Upper lobe of left lung (tissue), 6 donors: ENCODE measurements at regions not wholly inside any gene's neighbourhood (a gene's known extent, or its start where the extent isn't known, plus 50 kb on each side); places are given as distances from the start of the nearest gene placed in this dataset.

Experiments
- ATAC-seq, 2 donors: fragments of 200-7000 bp; cut with Tn5 transposase; one replicate each; pipeline ENCODE4 v1.9.1; 2022; ENCODE audit warnings: mild to moderate bottlenecking in 2 of 2, moderate library complexity in 2 of 2; ENCODE audit not compliant: low FRiP score in 2 of 2
- DNase-seq, 2 donors: peaks; one replicate each; pipeline ENCODE4 v3.0.0-alpha.2; 2019 to 2020
- H3K27ac ChIP-seq, 4 donors: fragments of 200-600 bp; sonication (generic); one replicate each; pipeline ENCODE4 v1.5.1; 2016 to 2019
- H3K27me3 ChIP-seq, 4 donors: fragments of 200-600 bp; sonication (generic); one replicate each; pipeline ENCODE4 v1.5.1; 2017 to 2019
- H3K36me3 ChIP-seq, 4 donors: fragments of 200-600 bp; sonication (generic); one replicate each; pipeline ENCODE4 v1.5.1; 2016 to 2019
- H3K4me1 ChIP-seq, 4 donors: fragments of 200-600 bp; sonication (generic); one replicate each; pipeline ENCODE4 v1.5.1; 2018 to 2019
- H3K4me3 ChIP-seq, 4 donors: fragments of 200-600 bp; sonication (generic); one replicate each; pipeline ENCODE4 v1.5.1; 2017 to 2019; ENCODE audit warnings: mild to moderate bottlenecking in 2 of 4, moderate library complexity in 1 of 4
- H3K9me3 ChIP-seq, 4 donors: fragments of 200-600 bp; sonication (generic); one replicate each; pipeline ENCODE4 v1.5.1; 2018 to 2019
- EP300 ChIP-seq, 4 donors: sonication (generic); formaldehyde crosslinking; IDR thresholded peaks; one replicate each; pipeline ENCODE4 v1.5.1; 2017; ENCODE audit warnings: antibody characterized with exemption in 4 of 4, control low read depth in 2 of 4
- POLR2A ChIP-seq, 4 donors: fragments of 450-650 bp; IDR thresholded peaks; one replicate each; pipeline ENCODE4 v1.5.1; 2016 to 2017; ENCODE audit warnings: antibody characterized with exemption in 4 of 4, mild to moderate bottlenecking in 2 of 4
- POLR2AphosphoS5 ChIP-seq, 2 donors: sonication (generic); formaldehyde crosslinking; IDR thresholded peaks; one replicate each; pipeline ENCODE4 v1.5.1; 2017; ENCODE audit warnings: antibody characterized with exemption in 2 of 2
- WGBS, 2 donors: methylation state at CpG; one replicate each; pipeline ENCODE4 v1.1.5; 2017 to 2018; 5-methylcytosine and 5-hydroxymethylcytosine counted together
- TF ChIP-seq, protein P1 (sequence below), 6 experiments: fragments of 450-650 bp in 4 of 6; fragments of 200-600 bp in 2 of 6; sonication (generic) in 2 of 6; IDR thresholded peaks; one replicate each; pipeline ENCODE4 v1.5.1; 2016 to 2019; ENCODE audit warnings: antibody characterized with exemption in 6 of 6
- donor health status: DM: no; HTN: no; CAD: no; lungs with moderate emphysema.
- donor health status: DM: no; HTN: yes; CAD: no; lungs with severe emphysema.

DNA sequence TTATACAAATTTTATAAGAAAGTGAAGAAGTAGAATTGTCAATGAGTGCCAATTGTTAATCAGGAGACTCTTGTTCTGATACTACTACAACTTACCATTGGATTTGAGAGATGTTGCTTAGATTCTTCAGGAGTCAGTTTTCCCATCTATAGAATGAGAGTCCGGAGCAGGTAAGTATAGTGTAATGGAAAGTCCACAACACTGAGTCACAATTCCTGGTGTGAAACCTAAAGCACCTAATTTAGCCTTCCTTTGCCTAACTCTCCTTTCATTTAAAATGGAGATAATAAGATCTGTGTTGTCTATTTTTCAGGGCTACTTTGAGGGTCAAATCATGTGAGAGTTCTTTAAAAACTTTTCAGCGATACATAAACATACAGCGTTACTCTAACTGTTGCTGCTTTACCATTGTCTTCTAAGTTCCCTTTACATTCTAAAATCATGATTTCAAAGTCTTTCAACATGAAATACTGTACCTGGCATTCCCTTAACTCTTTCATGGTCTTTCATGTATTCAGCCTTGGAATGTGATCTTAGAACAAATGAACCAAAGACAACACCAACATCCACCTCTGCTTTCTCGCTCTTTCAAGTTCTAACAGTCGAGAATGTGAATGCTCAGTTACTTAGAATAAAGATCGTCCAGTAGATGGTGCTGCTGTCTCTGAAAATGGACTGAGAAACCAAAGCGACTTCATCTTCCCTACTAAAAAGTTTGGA lies 90.9 kb downstream of the SLC30A10 start:
- Histone ChIP-seq H3K27me3 (no peaks in the 10 kb centered on the region), H3K4me1 (no peaks in the 10 kb centered on the region), H3K9me3 (no peaks in the 10 kb centered on the region), H3K4me3 (no peak overlapping the region), H3K36me3 (no peaks in the 10 kb centered on the region), H3K27ac (no peak overlapping the region)
- DNase-seq: no peak
- ATAC-seq: peak in 1 of 2 donors; percentile 49
- 36 to 44% methylated on average over 7 of the region's 7 CpGs for WGBS, 2 donors
- TF ChIP-seq POLR2AphosphoS5 (IDR thresholded peaks at IDR 0.05): no peak
- TF ChIP-seq, protein P1, sequence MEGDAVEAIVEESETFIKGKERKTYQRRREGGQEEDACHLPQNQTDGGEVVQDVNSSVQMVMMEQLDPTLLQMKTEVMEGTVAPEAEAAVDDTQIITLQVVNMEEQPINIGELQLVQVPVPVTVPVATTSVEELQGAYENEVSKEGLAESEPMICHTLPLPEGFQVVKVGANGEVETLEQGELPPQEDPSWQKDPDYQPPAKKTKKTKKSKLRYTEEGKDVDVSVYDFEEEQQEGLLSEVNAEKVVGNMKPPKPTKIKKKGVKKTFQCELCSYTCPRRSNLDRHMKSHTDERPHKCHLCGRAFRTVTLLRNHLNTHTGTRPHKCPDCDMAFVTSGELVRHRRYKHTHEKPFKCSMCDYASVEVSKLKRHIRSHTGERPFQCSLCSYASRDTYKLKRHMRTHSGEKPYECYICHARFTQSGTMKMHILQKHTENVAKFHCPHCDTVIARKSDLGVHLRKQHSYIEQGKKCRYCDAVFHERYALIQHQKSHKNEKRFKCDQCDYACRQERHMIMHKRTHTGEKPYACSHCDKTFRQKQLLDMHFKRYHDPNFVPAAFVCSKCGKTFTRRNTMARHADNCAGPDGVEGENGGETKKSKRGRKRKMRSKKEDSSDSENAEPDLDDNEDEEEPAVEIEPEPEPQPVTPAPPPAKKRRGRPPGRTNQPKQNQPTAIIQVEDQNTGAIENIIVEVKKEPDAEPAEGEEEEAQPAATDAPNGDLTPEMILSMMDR (IDR thresholded peaks at IDR 0.05): peak in 4 of 6 experiments; percentile 7 to 26 (median 12)

- ATAC-seq: no peak
- Histone ChIP-seq H3K36me3 (no peaks in the 10 kb centered on the region), H3K27me3 (no peaks in the 10 kb centered on the region), H3K4me1 (no peaks in the 10 kb centered on the region), H3K9me3 (no peaks in the 10 kb centered on the region), H3K27ac (no peak overlapping the region), H3K4me3 (no peak overlapping the region)
- TF ChIP-seq POLR2AphosphoS5 (IDR thresholded peaks at IDR 0.05): no peak
- TF ChIP-seq, protein P1 (IDR thresholded peaks at IDR 0.05): no peak
- no peak for TF ChIP-seq EP300 (IDR thresholded peaks at IDR 0.05)
- TF ChIP-seq POLR2A (IDR thresholded peaks at IDR 0.05): no peak
- DNase-seq: no peak
- WGBS, 2 donors: 61 to 63% methylated on average over 8 of the region's 8 CpGs
These were observed 93.9 kb downstream of the SLC30A10 start for GRCh38 chr1:219834314-219834917.

DNA sequence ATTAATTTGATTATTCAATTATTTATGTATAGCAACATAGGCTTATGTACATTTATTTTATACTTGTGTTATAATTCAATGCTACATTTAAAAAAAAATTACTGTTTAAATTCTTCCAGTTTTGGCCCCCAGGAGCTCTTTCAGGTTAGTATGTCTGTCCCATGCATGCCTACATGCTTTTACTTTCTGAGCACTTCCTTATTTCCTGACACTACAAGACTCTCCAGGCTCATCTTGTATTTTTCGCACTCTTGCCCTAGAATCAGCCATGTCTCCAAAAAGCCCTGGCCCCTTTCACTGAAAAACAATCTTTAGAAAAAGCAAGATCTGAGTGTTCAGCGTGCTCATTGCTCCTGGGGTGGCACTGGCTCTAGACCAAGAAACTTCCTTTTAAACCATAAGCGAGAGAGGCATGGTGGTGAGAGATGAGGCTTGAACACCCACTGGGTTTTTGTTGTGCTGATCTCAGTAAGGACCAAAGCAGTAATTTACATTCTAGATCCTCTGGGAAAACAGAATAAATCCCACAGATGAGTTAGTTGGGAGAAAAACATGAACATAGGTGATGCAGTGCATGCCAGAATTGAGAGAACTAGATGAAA lies 95.0 kb downstream of the SLC30A10 start:
- 78 to 90% methylated on average over 3 of the region's 3 CpGs for WGBS, 2 donors
- ATAC-seq: no peak
- TF ChIP-seq, protein P1 (IDR thresholded peaks at IDR 0.05): no peak
- TF ChIP-seq EP300 (IDR thresholded peaks at IDR 0.05) (no peak), POLR2A (IDR thresholded peaks at IDR 0.05) (no peak), POLR2AphosphoS5 (IDR thresholded peaks at IDR 0.05) (no peak)
- Histone ChIP-seq H3K27ac (no peak overlapping the region), H3K4me1 (no peaks in the 10 kb centered on the region), H3K9me3 (no peaks in the 10 kb centered on the region), H3K36me3 (no peaks in the 10 kb centered on the region), H3K4me3 (no peak overlapping the region), H3K27me3 (no peaks in the 10 kb centered on the region)
- DNase-seq: no peak

- DNase-seq (no peak), ATAC-seq (no peak)
- Histone ChIP-seq H3K27ac (no peak overlapping the region), H3K36me3 (no peaks in the 10 kb centered on the region), H3K4me1 (no peaks in the 10 kb centered on the region), H3K9me3 (no peaks in the 10 kb centered on the region), H3K27me3 (no peaks in the 10 kb centered on the region), H3K4me3 (no peak overlapping the region)
- WGBS, 2 donors: 81 to 91% methylated on average over 1 of the region's 1 CpG
- TF ChIP-seq EP300 (IDR thresholded peaks at IDR 0.05): no peak
- TF ChIP-seq, protein P1 (IDR thresholded peaks at IDR 0.05): no peak
- no peak for TF ChIP-seq POLR2A (IDR thresholded peaks at IDR 0.05)
- no peak for TF ChIP-seq POLR2AphosphoS5 (IDR thresholded peaks at IDR 0.05)
These were observed 102.1 kb downstream of the SLC30A10 start for GRCh38 chr1:219826290-219826689.
